ENCODE measurements at regions not wholly inside any gene's neighbourhood (a gene's known extent, or its start where the extent isn't known, plus 50 kb on each side); places are given as distances from the start of the nearest gene placed in this dataset.

DNA sequence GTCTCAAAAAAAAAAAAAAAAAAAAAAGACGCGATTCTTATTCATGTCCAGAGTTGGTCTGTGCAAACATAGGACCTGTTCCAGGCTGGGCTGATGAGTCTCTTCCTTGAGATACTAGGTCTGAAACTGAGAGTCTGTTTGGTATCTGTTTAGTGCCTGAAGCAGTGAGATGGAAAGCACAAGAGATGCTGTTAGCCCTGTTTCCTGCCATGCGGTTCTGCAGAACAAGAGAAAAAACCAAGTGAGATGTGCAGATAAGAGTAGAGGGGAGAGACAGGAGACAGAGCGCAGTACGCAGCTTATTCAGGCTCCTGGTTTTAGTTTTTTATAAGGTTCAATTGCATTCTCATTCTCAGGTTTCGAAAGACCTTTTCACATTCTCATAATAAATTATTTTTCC lies 85.8 kb upstream of the PRKCQ start (continued):
- TF ChIP-seq YY1 (IDR thresholded peaks at IDR 0.05; ENCODE audit: extremely low read depth, insufficient replicate concordance, low read depth, low read length): no peak
- TF ChIP-seq REST (IDR thresholded peaks at IDR 0.05; ENCODE audit: low read depth): no peak
- TF ChIP-seq TCF7L2 (IDR thresholded peaks at IDR 0.05; ENCODE audit: borderline replicate concordance, extremely low read depth, insufficient read depth, insufficient read length): no peak
- no peak for TF ChIP-seq FOSL1 (IDR thresholded peaks at IDR 0.05; ENCODE audit: low read depth)
- TF ChIP-seq EZH2phosphoT487 (IDR thresholded peaks at IDR 0.05; ENCODE audit: borderline replicate concordance): no peak
- TF ChIP-seq RAD21 (IDR thresholded peaks at IDR 0.05; ENCODE audit: low read depth): no peak

DNA sequence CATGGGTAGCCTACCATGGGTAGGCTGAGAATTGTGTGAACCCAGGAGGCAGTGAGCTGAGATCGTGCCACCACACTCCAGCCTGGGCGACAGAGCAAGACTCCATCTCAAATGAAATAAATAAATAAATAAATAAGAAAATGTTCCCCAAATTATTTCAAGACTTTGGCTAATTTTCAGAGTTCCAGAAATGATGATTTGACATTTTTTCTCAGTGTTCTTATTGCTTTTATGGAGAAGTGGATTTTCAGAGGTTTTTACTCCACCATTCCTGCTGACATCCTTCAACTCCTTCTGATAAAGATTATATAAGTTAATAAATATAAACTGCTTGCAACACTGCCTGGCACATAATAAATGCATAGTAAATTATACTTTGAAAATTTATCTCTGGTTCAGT lies 80.4 kb upstream of the PRKCQ start:
- no peak for TF ChIP-seq JUND (IDR thresholded peaks at IDR 0.05)
- Histone ChIP-seq H3K4me3 (replicated peaks in 1 of 2; ENCODE audit: low read depth in 1 of 2, low read length in 2 of 2) (no peak overlapping the region), H3K4me1 (ENCODE audit: control insufficient read depth in 1 of 2, insufficient read depth in 2 of 2, low read length in 2 of 2) (no peaks in the 10 kb centered on the region), H3K4me2 (ENCODE audit: low read length) (no peak overlapping the region), H3K27ac (ENCODE audit: low read depth, low read length) (no peak overlapping the region), H4K20me1 (ENCODE audit: insufficient read depth) (no peaks in the 10 kb centered on the region; the same call in 1 of the 2 replicates), H3K27me3 (ENCODE audit: insufficient read depth, low read length) (peaks cover 62% of the 10 kb centered on the region), H3K36me3 (ENCODE audit: control insufficient read depth in 1 of 2, insufficient read depth in 2 of 2, low read length in 2 of 2) (no peaks in the 10 kb centered on the region), H3K9ac (ENCODE audit: low read length) (no peak overlapping the region), H2AFZ (ENCODE audit: low read depth, low read length, poor library complexity, severe bottlenecking) (no peak overlapping the region), H3K79me2 (ENCODE audit: insufficient read depth, low read length) (no peaks in the 10 kb centered on the region), H3K9me3 (ENCODE audit: control insufficient read depth in 1 of 2, insufficient read depth in 1 of 2, low read depth in 1 of 2, low read length in 2 of 2) (no peaks in the 10 kb centered on the region), H3K9me2 (ENCODE audit: insufficient read depth) (no peaks in the 10 kb centered on the region)
- ATAC-seq: no peak
- intact Hi-C loops (cut with micrococcal nuclease): no loop called here
- ChIA-PET RAD21 (ENCODE audit: low non-redundant PET in 1 of 2, low total read pairs in 2 of 2, uncharacterized antibody in 2 of 2, unreplicated experiment in 2 of 2) (no interaction called here), POLR2A (no interaction called here), CTCF (interaction anchor here (0.7 to 1.1 kb wide), 2 partner anchors 13 to 19 kb away, joined by 3 read pairs; no protein-coding TSS in a partner anchor)
- BruUV-seq (replicated peaks): no TSS peak
- DNase-seq (ENCODE audit: low read depth, low spot score): no peak

Measured in HCT116 (cell line).